ENCODE measurements at regions not wholly inside any gene's neighbourhood (a gene's known extent, or its start where the extent isn't known, plus 50 kb on each side); places are given as distances from the start of the nearest gene placed in this dataset.

GRCh38 chr9:12923468-12924009 is 148.7 kb downstream of the LURAP1L start:
- intact Hi-C loops (cut with DNase I) = no loop called here
- no peak for DNase-seq

- intact Hi-C loops (cut with DNase I) = no loop called here
- DNase-seq = no peak
Observed at GRCh38 chr9:12930906-12931305, 156.1 kb downstream of the LURAP1L start.

- no peak for DNase-seq
- intact Hi-C loops (cut with DNase I) = no loop called here
Observed at GRCh38 chr9:12933957-12934356, 159.1 kb downstream of the LURAP1L start.

GRCh38 chr9:12934545-12935272 is 159.9 kb downstream of the LURAP1L start:
- peak in 3 of 42 donors; percentile 4 to 26 (median 15) for DNase-seq
- intact Hi-C loops (cut with DNase I) = no loop called here

GRCh38 chr9:12935714-12936113 is 160.9 kb downstream of the LURAP1L start:
- intact Hi-C loops (cut with DNase I) = no loop called here
- no peak for DNase-seq

GRCh38 chr9:12954441-12954840 is 179.6 kb downstream of the LURAP1L start:
- intact Hi-C loops (cut with DNase I) = no loop called here

GRCh38 chr9:12955510-12956163 is 180.8 kb downstream of the LURAP1L start:
- intact Hi-C loops (cut with DNase I) = no loop called here

More at GRCh38 chr9:12954441-12954840, 179.6 kb downstream of the LURAP1L start:
- no peak for DNase-seq

GRCh38 chr9:12956261-12956660 is 181.4 kb downstream of the LURAP1L start:
- no peak for DNase-seq
- intact Hi-C loops (cut with DNase I) = no loop called here

More at GRCh38 chr9:12955510-12956163, 180.8 kb downstream of the LURAP1L start:
- DNase-seq = no peak

GRCh38 chr9:12956805-12957204 is 182.0 kb downstream of the LURAP1L start:
- DNase-seq = no peak
- intact Hi-C loops (cut with DNase I) = no loop called here

GRCh38 chr9:12958279-12958678 is 183.5 kb downstream of the LURAP1L start:
- no peak for DNase-seq
- intact Hi-C loops (cut with DNase I) = no loop called here

GRCh38 chr9:12958708-12959107 is 183.9 kb downstream of the LURAP1L start:
- DNase-seq = peak in 2 of 42 donors; percentile 15 to 36
- intact Hi-C loops (cut with DNase I) = no loop called here

GRCh38 chr9:12961276-12961809 is 186.5 kb downstream of the LURAP1L start:
- intact Hi-C loops (cut with DNase I) = no loop called here
- peak in 5 of 42 donors; percentile 10 to 48 (median 15) for DNase-seq

- intact Hi-C loops (cut with DNase I) = no loop called here
- DNase-seq = no peak
Observed at GRCh38 chr9:12963537-12963936, 188.7 kb downstream of the LURAP1L start.

- no peak for DNase-seq
- intact Hi-C loops (cut with DNase I) = no loop called here
Observed at GRCh38 chr9:12964271-12964670, 189.5 kb downstream of the LURAP1L start.

GRCh38 chr9:12965303-12965702 is 190.5 kb downstream of the LURAP1L start:
- intact Hi-C loops (cut with DNase I) = no loop called here

GRCh38 chr9:12968093-12968492 is 193.3 kb downstream of the LURAP1L start:
- intact Hi-C loops (cut with DNase I) = no loop called here
- no peak for DNase-seq

More at GRCh38 chr9:12965303-12965702, 190.5 kb downstream of the LURAP1L start:
- DNase-seq = no peak

- intact Hi-C loops (cut with DNase I) = no loop called here
- DNase-seq = peak in 41 of 42 donors; percentile 6 to 79 (median 59)
Observed at GRCh38 chr9:12972608-12973589, 198.1 kb downstream of the LURAP1L start.

GRCh38 chr9:12973710-12974109 is 198.9 kb downstream of the LURAP1L start:
- DNase-seq = no peak
- intact Hi-C loops (cut with DNase I) = no loop called here

- intact Hi-C loops (cut with DNase I) = no loop called here
Observed at GRCh38 chr9:12974671-12975070, 199.9 kb downstream of the LURAP1L start.

More at GRCh38 chr9:12974671-12975070, 199.9 kb downstream of the LURAP1L start:
- DNase-seq = no peak

Measured in head of caudate nucleus (tissue), 42 donors.